K562 (cell line): ENCODE measurements at regions not wholly inside any gene's neighbourhood (a gene's known extent, or its start where the extent isn't known, plus 50 kb on each side); places are given as distances from the start of the nearest gene placed in this dataset.

Experiments used
- BRF1 ChIP-seq: IDR thresholded peaks from 3 replicates; pipeline ENCODE4 v1.6.1; 2011; ENCODE audit warnings: borderline replicate concordance, mild to moderate bottlenecking; ENCODE audit not compliant: insufficient read length; ENCODE audit errors: extremely low read depth
- CGGBP1 ChIP-seq: fragments of 250-450 bp; sonication (Bioruptor Pico); IDR thresholded peaks from 2 replicates; pipeline ENCODE4 v1.9.0; 2021; ENCODE audit warnings: mild to moderate bottlenecking
- EP300 ChIP-seq: IDR thresholded peaks from 2 replicates; pipeline ENCODE4 v1.6.1; 2012; ENCODE audit warnings: low read length, improper control_type of control experiment
- ETV1 ChIP-seq: fragments of 450-650 bp; conservative IDR thresholded peaks from 2 replicates; pipeline ENCODE4 v1.6.1; 2016; ENCODE audit warnings: missing genetic modification characterization, control low read depth, low read depth, missing compliant biosample characterization
- HDAC1 ChIP-seq, 2 experiments: fragments of 450-650 bp; IDR thresholded peaks; 2 replicates each; pipeline ENCODE4 v1.6.1; 2016 to 2017; ENCODE audit warnings: inconsistent platforms in 1 of 2, mild to moderate bottlenecking in 1 of 2, moderate library complexity in 1 of 2
- HDAC2 ChIP-seq: fragments of 450-650 bp; IDR thresholded peaks from 2 replicates; pipeline ENCODE4 v1.6.1; 2016; ENCODE audit warnings: mild to moderate bottlenecking
- HINFP ChIP-seq: fragments of 450-650 bp; conservative IDR thresholded peaks from 2 replicates; pipeline ENCODE4 v1.6.1; 2016; ENCODE audit warnings: missing genetic modification characterization, low read depth, mild to moderate bottlenecking, control low read depth, missing compliant biosample characterization
- NR2C1 ChIP-seq, 2 experiments: fragments of 450-650 bp; IDR thresholded peaks; 2 replicates each; pipeline ENCODE4 v1.6.1; 2017; ENCODE audit warnings: mild to moderate bottlenecking in 2 of 2, antibody characterized with exemption in 1 of 2, inconsistent platforms in 1 of 2, missing compliant biosample characterization in 1 of 2, missing genetic modification characterization in 1 of 2
- POLR3A ChIP-seq: IDR thresholded peaks from 2 replicates; pipeline ENCODE4 v1.6.1; 2011; ENCODE audit warnings: borderline replicate concordance, mild to moderate bottlenecking, moderate library complexity; ENCODE audit not compliant: insufficient read length, insufficient read depth; ENCODE audit errors: extremely low read depth
- SMAD3 ChIP-seq: fragments of 450-650 bp; formaldehyde crosslinking; conservative IDR thresholded peaks from 2 replicates; pipeline ENCODE4 v1.4.0; 2020; ENCODE audit warnings: mild to moderate bottlenecking
- SMARCA4 ChIP-seq: fragments of 450-650 bp; IDR thresholded peaks from 2 replicates; pipeline ENCODE4 v1.6.1; 2016
- YY1 ChIP-seq, 3 experiments: IDR thresholded peaks; 2 replicates each; pipeline ENCODE4 v1.6.1; 2011; ENCODE audit warnings: low read length in 2 of 3, mild to moderate bottlenecking in 2 of 3, moderate library complexity in 2 of 3, borderline replicate concordance in 1 of 3, control low read depth in 1 of 3, low read depth in 1 of 3; ENCODE audit not compliant: insufficient read depth in 3 of 3, insufficient replicate concordance in 2 of 3, control insufficient read depth in 1 of 3, insufficient read length in 1 of 3; ENCODE audit errors: extremely low read depth in 1 of 3
- ZMIZ1 ChIP-seq, 2 experiments: fragments of 150-350 bp in 1 of 2; IDR thresholded peaks; 2 replicates each; pipeline ENCODE4 v1.6.1; 2012 to 2016; ENCODE audit warnings: low read depth in 2 of 2, low read length in 2 of 2, mild to moderate bottlenecking in 1 of 2, moderate library complexity in 1 of 2
- ZNF140 ChIP-seq: fragments of 250-450 bp; sonication (Bioruptor Pico); IDR thresholded peaks from 2 replicates; pipeline ENCODE4 v1.8.0; 2021; ENCODE audit warnings: moderate library complexity, mild to moderate bottlenecking, inconsistent platforms
- ZNF277 ChIP-seq: fragments of 250-450 bp; sonication (Bioruptor Pico); IDR thresholded peaks from 2 replicates; pipeline ENCODE4 v1.8.0; 2022; ENCODE audit warnings: inconsistent platforms, mild to moderate bottlenecking, moderate library complexity, borderline replicate concordance
- ZNF347 ChIP-seq: fragments of 450-650 bp; formaldehyde crosslinking; IDR thresholded peaks from 2 replicates; pipeline ENCODE4 v1.4.0; 2020; ENCODE audit warnings: low read depth, mild to moderate bottlenecking, moderate library complexity
- ZNF408 ChIP-seq: fragments of 250-450 bp; sonication (Bioruptor Pico); IDR thresholded peaks from 2 replicates; pipeline ENCODE4 v1.4.0; 2020; ENCODE audit warnings: low read depth, mild to moderate bottlenecking, moderate library complexity
- ZNF668 ChIP-seq: fragments of 250-450 bp; sonication (Bioruptor Pico); IDR thresholded peaks from 2 replicates; pipeline ENCODE4 v1.8.0; 2022; ENCODE audit warnings: mild to moderate bottlenecking, inconsistent platforms

- TF ChIP-seq HDAC2: 0 out of 2 replicates have a peak, but pooled peaks have one; percentile 19
- TF ChIP-seq HINFP (tag): no peak
- no peak; the same call in 1 of the 2 replicates for TF ChIP-seq NR2C1 (IDR thresholded peaks at IDR 0.05)
- peak; percentile 57; the same call in 1 of the 2 replicates for TF ChIP-seq NR2C1 (tag; IDR thresholded peaks at IDR 0.05)
- no peak for TF ChIP-seq CGGBP1
- peak; percentile 79 for TF ChIP-seq EP300
- TF ChIP-seq ZMIZ1 (IDR thresholded peaks at IDR 0.05; ENCODE audit: low read depth in 2 of 2, low read length in 2 of 2): no peak
- peak; percentile 54; the same call in 1 of the 2 replicates for TF ChIP-seq ETV1 (tag)
- TF ChIP-seq YY1 (IDR thresholded peaks at IDR 0.05; ENCODE audit: borderline replicate concordance in 1 of 3, control insufficient read depth in 1 of 3, extremely low read depth in 1 of 3, insufficient read depth in 3 of 3, insufficient read length in 1 of 3, insufficient replicate concordance in 2 of 3, low read depth in 1 of 3, low read length in 2 of 3): no peak
- no peak for TF ChIP-seq ZNF668 (CRISPR knock-in tag)
- TF ChIP-seq SMAD3 (CRISPR knock-in tag): 0 out of 2 replicates have a peak, but pooled peaks have one; percentile 32
- peak; percentile 76; the same call in 1 of the 2 replicates for TF ChIP-seq SMARCA4
- no peak for TF ChIP-seq ZNF408 (CRISPR knock-in tag)
- TF ChIP-seq ZNF347: no peak
- no peak for TF ChIP-seq HDAC1 (IDR thresholded peaks at IDR 0.05)
- TF ChIP-seq POLR3A: no peak
- no peak for TF ChIP-seq ZNF140 (CRISPR knock-in tag)
- no peak for TF ChIP-seq ZNF277
- no peak for TF ChIP-seq BRF1
These were observed 182.0 kb downstream of the REEP3 start (continued) for GRCh38 chr10:63703113-63703670.
